Osteoblast (primary cell): ENCODE measurements at regions not wholly inside any gene's neighbourhood (a gene's known extent, or its start where the extent isn't known, plus 50 kb on each side); places are given as distances from the start of the nearest gene placed in this dataset.

Experiments used
- DNase-seq: peaks from one replicate; pipeline ENCODE4 v3.0.0; 2011; ENCODE audit warnings: low spot score, mixed read lengths; ENCODE audit not compliant: insufficient read length; ENCODE audit errors: missing footprints
- H2AFZ ChIP-seq: 2 replicates; pipeline ENCODE4 v1.6.0; 2011; ENCODE audit warnings: mild to moderate bottlenecking, low read length
- H3K27ac ChIP-seq: 2 replicates; pipeline ENCODE4 v1.5.1; 2011; ENCODE audit warnings: mild to moderate bottlenecking, low read depth, low read length, moderate library complexity
- H3K27me3 ChIP-seq: 2 replicates; pipeline ENCODE4 v1.6.0; 2012; ENCODE audit warnings: mild to moderate bottlenecking, control low read depth, inconsistent platforms, low read length, moderate library complexity; ENCODE audit not compliant: insufficient read depth
- H3K36me3 ChIP-seq: 2 replicates; pipeline ENCODE4 v1.5.1; 2011; ENCODE audit warnings: mild to moderate bottlenecking, low read length, control low read depth, moderate library complexity; ENCODE audit not compliant: insufficient read depth
- H3K4me1 ChIP-seq: 2 replicates; pipeline ENCODE4 v1.5.1; 2011; ENCODE audit warnings: mild to moderate bottlenecking, low read length, control low read depth, moderate library complexity; ENCODE audit not compliant: insufficient read depth
- H3K4me2 ChIP-seq: 2 replicates; pipeline ENCODE4 v1.6.0; 2011; ENCODE audit warnings: mild to moderate bottlenecking, low read length; ENCODE audit not compliant: insufficient read depth
- H3K4me3 ChIP-seq: fragments of 200-600 bp; sonication (generic); 3 replicates; pipeline ENCODE4 v1.5.1; 2012; ENCODE audit warnings: mild to moderate bottlenecking, low read length, inconsistent platforms; ENCODE audit not compliant: insufficient read depth
- H3K79me2 ChIP-seq: 2 replicates; pipeline ENCODE4 v1.6.0; 2012; ENCODE audit warnings: mild to moderate bottlenecking, low read length, control low read depth, inconsistent platforms; ENCODE audit not compliant: insufficient read depth
- H3K9me3 ChIP-seq: 2 replicates; pipeline ENCODE4 v1.5.1; 2011; ENCODE audit warnings: low read depth, low read length, control low read depth
- H4K20me1 ChIP-seq: 2 replicates; pipeline ENCODE4 v1.6.0; 2012; ENCODE audit warnings: mild to moderate bottlenecking, low read length, control low read depth; ENCODE audit not compliant: insufficient read depth
- TF ChIP-seq, protein P1 (sequence below): IDR thresholded peaks from 2 replicates; pipeline ENCODE4 v1.5.1; 2011; ENCODE audit warnings: mild to moderate bottlenecking, low read depth, low read length, moderate library complexity; ENCODE audit errors: extremely low read depth

DNA sequence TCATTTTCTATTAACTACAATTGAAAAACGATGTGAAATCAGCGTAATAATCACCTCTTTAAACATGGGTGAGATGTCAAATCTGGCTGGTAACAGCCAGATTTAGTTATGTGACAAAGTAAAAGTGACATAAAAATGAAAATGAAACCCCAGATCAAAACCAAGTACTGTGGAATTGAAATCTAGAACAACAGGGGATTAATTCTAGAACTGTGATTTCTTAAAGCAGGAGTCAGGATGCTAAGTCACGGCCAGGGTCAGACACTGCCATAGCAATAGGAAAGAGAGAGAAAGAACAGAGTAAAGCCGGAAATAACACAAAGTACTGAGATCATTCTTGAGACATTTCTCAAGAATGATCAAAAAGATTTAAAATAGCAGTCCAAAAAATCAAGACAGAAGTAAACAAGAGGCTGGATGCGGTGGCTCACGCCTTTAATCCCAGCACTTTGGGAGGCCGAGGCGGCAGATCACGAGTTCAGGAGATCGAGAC is 1183.7 kb upstream of the NXPH2 start:
- DNase-seq, result no peak
- TF ChIP-seq, protein P1, sequence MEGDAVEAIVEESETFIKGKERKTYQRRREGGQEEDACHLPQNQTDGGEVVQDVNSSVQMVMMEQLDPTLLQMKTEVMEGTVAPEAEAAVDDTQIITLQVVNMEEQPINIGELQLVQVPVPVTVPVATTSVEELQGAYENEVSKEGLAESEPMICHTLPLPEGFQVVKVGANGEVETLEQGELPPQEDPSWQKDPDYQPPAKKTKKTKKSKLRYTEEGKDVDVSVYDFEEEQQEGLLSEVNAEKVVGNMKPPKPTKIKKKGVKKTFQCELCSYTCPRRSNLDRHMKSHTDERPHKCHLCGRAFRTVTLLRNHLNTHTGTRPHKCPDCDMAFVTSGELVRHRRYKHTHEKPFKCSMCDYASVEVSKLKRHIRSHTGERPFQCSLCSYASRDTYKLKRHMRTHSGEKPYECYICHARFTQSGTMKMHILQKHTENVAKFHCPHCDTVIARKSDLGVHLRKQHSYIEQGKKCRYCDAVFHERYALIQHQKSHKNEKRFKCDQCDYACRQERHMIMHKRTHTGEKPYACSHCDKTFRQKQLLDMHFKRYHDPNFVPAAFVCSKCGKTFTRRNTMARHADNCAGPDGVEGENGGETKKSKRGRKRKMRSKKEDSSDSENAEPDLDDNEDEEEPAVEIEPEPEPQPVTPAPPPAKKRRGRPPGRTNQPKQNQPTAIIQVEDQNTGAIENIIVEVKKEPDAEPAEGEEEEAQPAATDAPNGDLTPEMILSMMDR, result no peak
- H3K9me3 ChIP-seq, result peaks cover 2% of the 10 kb centered on the region
- no peak overlapping the region for H2AFZ ChIP-seq
- H3K4me1 ChIP-seq, result no peaks in the 10 kb centered on the region
- no peaks in the 10 kb centered on the region for H4K20me1 ChIP-seq
- H3K36me3 ChIP-seq, result no peaks in the 10 kb centered on the region
- H3K4me3 ChIP-seq, result no peak overlapping the region
- no peaks in the 10 kb centered on the region for H3K79me2 ChIP-seq
- H3K27me3 ChIP-seq, result no peaks in the 10 kb centered on the region
- no peak overlapping the region for H3K27ac ChIP-seq
- no peak overlapping the region for H3K4me2 ChIP-seq

DNA sequence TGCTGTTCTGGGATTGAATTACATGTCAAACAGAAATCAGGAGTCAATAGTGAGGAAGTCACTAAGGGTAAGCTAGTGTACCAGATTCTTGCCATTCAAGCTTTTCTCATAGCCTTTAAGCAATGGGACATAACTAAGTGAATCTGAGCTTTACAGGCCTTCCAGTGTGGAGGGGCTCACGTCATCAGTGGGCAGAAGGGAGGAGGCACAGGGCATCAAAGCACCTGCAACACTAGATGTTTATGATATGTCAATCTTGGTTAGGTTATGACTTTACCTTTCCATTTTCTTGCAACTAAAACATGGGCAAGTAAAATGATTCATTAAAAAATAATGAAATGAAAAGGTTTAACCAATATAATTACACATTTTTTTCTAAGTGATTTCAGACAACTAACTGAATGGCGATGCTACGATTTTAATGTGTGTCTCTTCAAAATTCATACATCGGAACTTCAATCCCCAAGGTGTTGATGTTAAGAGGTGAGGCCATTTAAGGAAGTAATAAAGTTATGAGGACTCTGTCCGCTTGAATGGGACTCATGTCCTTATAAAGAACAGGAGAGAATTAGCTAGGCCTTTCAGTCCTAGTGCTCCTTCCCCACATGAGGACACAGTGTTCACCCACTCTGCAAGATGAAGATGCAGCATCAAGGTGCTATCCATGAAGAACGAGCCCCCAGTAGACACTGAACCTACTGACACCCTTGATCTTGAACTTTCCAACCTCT is 1169.2 kb upstream of the NXPH2 start:
- Histone ChIP-seq H3K9me3 (peaks cover 3% of the 10 kb centered on the region), H3K4me2 (no peak overlapping the region), H3K79me2 (no peaks in the 10 kb centered on the region), H3K27ac (no peak overlapping the region), H3K36me3 (no peaks in the 10 kb centered on the region), H4K20me1 (no peaks in the 10 kb centered on the region), H3K4me3 (no peak overlapping the region), H2AFZ (no peak overlapping the region), H3K4me1 (no peaks in the 10 kb centered on the region), H3K27me3 (no peaks in the 10 kb centered on the region)
- DNase-seq, result peak; percentile 31
- TF ChIP-seq, protein P1, result no peak

DNA sequence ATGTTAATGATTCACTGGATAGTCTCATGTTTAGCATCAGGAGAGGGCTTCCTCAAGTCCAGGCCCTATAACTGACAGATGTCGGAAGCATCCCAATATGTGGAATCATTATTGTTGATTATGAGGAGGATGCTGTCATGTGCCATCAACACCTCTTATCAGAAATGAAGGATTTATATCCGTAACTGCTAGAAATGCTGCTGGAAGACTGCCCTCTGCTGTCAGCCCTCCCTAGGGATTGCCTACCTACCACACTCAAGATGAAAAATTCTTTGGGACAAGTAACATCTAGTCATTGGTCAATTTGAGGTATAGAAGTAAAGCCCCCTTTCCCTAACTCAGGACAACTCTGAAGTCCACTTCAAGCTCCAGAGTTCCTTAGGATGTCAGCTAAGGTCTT is 1166.5 kb upstream of the NXPH2 start:
- TF ChIP-seq, protein P1, result no peak
- no peak for DNase-seq
- Histone ChIP-seq H4K20me1 (no peaks in the 10 kb centered on the region), H2AFZ (no peak overlapping the region), H3K4me2 (no peak overlapping the region), H3K4me3 (no peak overlapping the region), H3K27me3 (no peaks in the 10 kb centered on the region), H3K27ac (no peak overlapping the region), H3K36me3 (no peaks in the 10 kb centered on the region), H3K9me3 (peaks cover 3% of the 10 kb centered on the region), H3K79me2 (no peaks in the 10 kb centered on the region), H3K4me1 (no peaks in the 10 kb centered on the region)

DNA sequence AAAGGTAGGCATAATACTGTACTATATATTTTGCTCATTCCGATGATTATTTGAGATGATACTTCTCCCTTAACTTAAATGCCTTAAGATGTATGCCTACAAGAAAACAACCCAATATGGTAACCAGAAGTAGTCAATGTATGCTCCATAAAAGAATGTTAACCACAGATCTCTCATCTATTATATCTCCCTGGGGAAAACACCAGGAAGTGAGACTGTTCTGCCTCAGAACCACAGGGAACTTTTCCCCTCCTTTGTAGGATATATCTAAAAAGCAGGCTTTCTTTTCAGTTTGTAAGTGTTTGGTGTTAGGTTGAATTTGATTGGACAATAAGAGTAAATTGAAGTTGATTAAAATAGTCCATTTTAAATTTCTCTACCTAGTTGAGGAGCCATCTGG is 1160.5 kb upstream of the NXPH2 start:
- no peak overlapping the region for H3K27ac ChIP-seq
- no peak overlapping the region for H2AFZ ChIP-seq
- H3K9me3 ChIP-seq, result peaks cover 2% of the 10 kb centered on the region
- H3K4me3 ChIP-seq, result no peak overlapping the region
- H3K4me2 ChIP-seq, result no peak overlapping the region
- no peaks in the 10 kb centered on the region for H3K36me3 ChIP-seq
- DNase-seq, result no peak
- TF ChIP-seq, protein P1, result no peak
- H4K20me1 ChIP-seq, result no peaks in the 10 kb centered on the region
- H3K27me3 ChIP-seq, result no peaks in the 10 kb centered on the region
- no peaks in the 10 kb centered on the region for H3K4me1 ChIP-seq
- no peaks in the 10 kb centered on the region for H3K79me2 ChIP-seq
